Endodermal cell (in vitro differentiated cells): ENCODE measurements at regions not wholly inside any gene's neighbourhood (a gene's known extent, or its start where the extent isn't known, plus 50 kb on each side); places are given as distances from the start of the nearest gene placed in this dataset.

Source experiments
- DNase-seq: peaks from one replicate; pipeline ENCODE4 v3.0.0-alpha.2; 2017
- H3K27ac ChIP-seq: 2 replicates; pipeline ENCODE4 v1.5.1; 2013; ENCODE audit warnings: mild to moderate bottlenecking, low read depth, low read length, moderate library complexity
- H3K27me3 ChIP-seq: 2 replicates; pipeline ENCODE4 v1.6.1; 2013; ENCODE audit warnings: mild to moderate bottlenecking, low read length, moderate library complexity; ENCODE audit not compliant: insufficient read depth, control insufficient read depth, poor library complexity, severe bottlenecking
- H3K36me3 ChIP-seq: 2 replicates; pipeline ENCODE4 v1.7.0; 2013; ENCODE audit warnings: mild to moderate bottlenecking, low read length, moderate library complexity; ENCODE audit not compliant: control insufficient read depth, insufficient read depth
- H3K4me1 ChIP-seq: one replicate; pipeline ENCODE4 v1.7.0; 2013; ENCODE audit warnings: low read length; ENCODE audit not compliant: control insufficient read depth, insufficient read depth
- H3K4me3 ChIP-seq: 2 replicates; pipeline ENCODE4 v1.5.1; 2013; ENCODE audit warnings: mild to moderate bottlenecking, low read length, moderate library complexity
- H3K9ac ChIP-seq: 2 replicates; pipeline ENCODE4 v1.6.1; 2013; ENCODE audit warnings: mild to moderate bottlenecking, low read length, moderate library complexity; ENCODE audit not compliant: poor library complexity, severe bottlenecking; ENCODE audit errors: extremely low read depth
- H3K9me3 ChIP-seq: 2 replicates; pipeline ENCODE4 v1.6.1; 2013; ENCODE audit warnings: mild to moderate bottlenecking, low read length, moderate library complexity; ENCODE audit not compliant: control insufficient read depth
- H3K27ac Mint-ChIP-seq: 2 replicates; pipeline ENCODE4 v1.8.0; 2020; ENCODE audit warnings: mixed read lengths
- H3K27me3 Mint-ChIP-seq: 2 replicates; pipeline ENCODE4 v1.8.0; 2021; ENCODE audit warnings: mild to moderate bottlenecking, mixed read lengths; ENCODE audit not compliant: insufficient read depth
- H3K36me3 Mint-ChIP-seq: 2 replicates; pipeline ENCODE4 v1.8.0; 2020; ENCODE audit warnings: low read depth, mixed read lengths
- H3K4me1 Mint-ChIP-seq: 2 replicates; pipeline ENCODE4 v1.8.0; 2020; ENCODE audit warnings: mixed read lengths
- H3K4me3 Mint-ChIP-seq: 2 replicates; pipeline ENCODE4 v1.8.0; 2020; ENCODE audit warnings: mild to moderate bottlenecking, moderate library complexity, mixed read lengths
- H3K9me3 Mint-ChIP-seq: 2 replicates; pipeline ENCODE4 v1.8.0; 2020; ENCODE audit warnings: mild to moderate bottlenecking, mixed read lengths
- CTCF ChIP-seq: fragments of 200-600 bp; sonication (generic); conservative IDR thresholded peaks from 2 replicates; pipeline ENCODE4 v1.5.0; 2021; ENCODE audit warnings: antibody characterized with exemption, mild to moderate bottlenecking
- WGBS, 2 experiments: methylation state at CpG; one replicate each; pipeline versions ENCODE4 v1.1.5 to v1.1.7; 2013; ENCODE audit warnings: missing lambda C conversion rate in 2 of 2, mixed read lengths in 1 of 2; ENCODE audit not compliant: insufficient coverage in 1 of 2, insufficient read length in 1 of 2; 5-methylcytosine and 5-hydroxymethylcytosine counted together

GRCh38 chr20:19817017-19817416 is 59.0 kb downstream of the RIN2 start:
- H3K4me3 ChIP-seq: no peak overlapping the region
- no peak for TF ChIP-seq CTCF
- no peak for DNase-seq
- H3K36me3 Mint-ChIP-seq: peaks cover 6% of the 10 kb centered on the region
- H3K27me3 Mint-ChIP-seq: no peaks in the 10 kb centered on the region
- peaks cover 7% of the 10 kb centered on the region for H3K9me3 ChIP-seq
- H3K27me3 ChIP-seq: no peaks in the 10 kb centered on the region
- peaks cover 11% of the 10 kb centered on the region for H3K9me3 Mint-ChIP-seq
- H3K9ac ChIP-seq: no peak overlapping the region
- peaks cover 5% of the 10 kb centered on the region for H3K36me3 ChIP-seq
- 87 to 91% methylated on average over 4 to 5 of the region's 5 CpGs for WGBS, 2 experiments
- no peak overlapping the region for H3K27ac ChIP-seq
- peaks cover 6% of the 10 kb centered on the region for H3K4me1 Mint-ChIP-seq
- no peak overlapping the region for H3K27ac Mint-ChIP-seq
- no peaks in the 10 kb centered on the region for H3K4me1 ChIP-seq
- H3K4me3 Mint-ChIP-seq: no peak overlapping the region

DNA sequence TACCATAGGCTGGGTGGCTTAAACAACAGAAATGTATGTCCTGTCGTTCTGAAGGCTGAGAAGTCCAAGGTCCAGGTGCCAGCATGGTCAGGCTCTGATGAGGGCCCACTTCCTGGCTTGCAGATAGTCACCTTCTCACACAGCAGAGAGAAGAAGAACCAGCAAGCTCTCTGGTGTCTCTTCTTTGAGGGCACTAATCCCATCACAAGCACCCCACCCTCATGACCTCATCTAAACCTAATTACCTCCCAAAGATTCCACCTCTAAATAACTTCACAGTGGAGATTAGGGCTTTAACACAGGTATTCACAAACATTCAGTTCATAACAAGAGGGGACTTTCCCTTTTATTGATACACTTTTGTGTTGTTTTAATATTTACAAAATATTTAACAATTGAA is 61.1 kb downstream of the RIN2 start:
- Histone ChIP-seq H3K9me3 (peaks cover 7% of the 10 kb centered on the region), H3K4me1 (no peaks in the 10 kb centered on the region), H3K36me3 (peaks cover 5% of the 10 kb centered on the region), H3K4me3 (no peak overlapping the region), H3K27ac (no peak overlapping the region), H3K27me3 (no peaks in the 10 kb centered on the region), H3K9ac (no peak overlapping the region)
- DNase-seq: no peak
- Mint-ChIP-seq H3K27ac (no peak overlapping the region), H3K9me3 (peaks cover 11% of the 10 kb centered on the region), H3K4me1 (peaks cover 6% of the 10 kb centered on the region), H3K36me3 (peaks cover 6% of the 10 kb centered on the region), H3K27me3 (no peaks in the 10 kb centered on the region), H3K4me3 (no peak overlapping the region)
- 93 to 100% methylated on average over 1 of the region's 1 CpG for WGBS, 2 experiments
- no peak for TF ChIP-seq CTCF

- Histone ChIP-seq H3K9me3 (peaks cover 7% of the 10 kb centered on the region), H3K36me3 (peaks cover 5% of the 10 kb centered on the region), H3K27me3 (no peaks in the 10 kb centered on the region), H3K4me3 (no peak overlapping the region), H3K4me1 (no peaks in the 10 kb centered on the region), H3K27ac (no peak overlapping the region), H3K9ac (no peak overlapping the region)
- Mint-ChIP-seq H3K27ac (no peak overlapping the region), H3K36me3 (peaks cover 6% of the 10 kb centered on the region), H3K4me1 (peaks cover 2% of the 10 kb centered on the region), H3K9me3 (peaks cover 11% of the 10 kb centered on the region), H3K27me3 (no peaks in the 10 kb centered on the region), H3K4me3 (no peak overlapping the region)
- no peak for DNase-seq
- TF ChIP-seq CTCF: no peak
- WGBS, 2 experiments: 93% methylated on average over 2 to 4 of the region's 4 CpGs
These were observed 62.6 kb downstream of the RIN2 start for GRCh38 chr20:19820555-19821211.
